Mesenchymal stem cell (in vitro differentiated cells and primary cell): ENCODE measurements at regions not wholly inside any gene's neighbourhood (a gene's known extent, or its start where the extent isn't known, plus 50 kb on each side); places are given as distances from the start of the nearest gene placed in this dataset.

ENCODE experiments used
- DNase-seq: peaks from one replicate; pipeline ENCODE4 v3.0.0-alpha.2; 2013
- H2AFZ ChIP-seq: one replicate; pipeline ENCODE4 v1.6.1; 2013; ENCODE audit warnings: low read depth, mild to moderate bottlenecking, control low read depth, inconsistent platforms, low read length, moderate library complexity
- H2AK5ac ChIP-seq: 2 replicates; pipeline ENCODE4 v1.6.1; 2013; ENCODE audit warnings: low read length, moderate library complexity, mild to moderate bottlenecking, inconsistent platforms; ENCODE audit not compliant: severe bottlenecking
- H2BK120ac ChIP-seq: one replicate; pipeline ENCODE4 v1.6.1; 2013; ENCODE audit warnings: low read depth, mild to moderate bottlenecking, inconsistent platforms, low read length, moderate library complexity
- H2BK12ac ChIP-seq, 2 experiments: one replicate each; pipeline ENCODE4 v1.6.1; 2013; ENCODE audit warnings: inconsistent platforms in 2 of 2, low read length in 2 of 2, mild to moderate bottlenecking in 2 of 2, moderate library complexity in 2 of 2, control low read depth in 1 of 2
- H2BK15ac ChIP-seq: one replicate; pipeline ENCODE4 v1.6.1; 2013; ENCODE audit warnings: mild to moderate bottlenecking, low read depth, inconsistent platforms; ENCODE audit not compliant: poor library complexity, severe bottlenecking
- H2BK5ac ChIP-seq: 2 replicates; pipeline ENCODE4 v1.6.1; 2013; ENCODE audit warnings: low read depth, mild to moderate bottlenecking, low read length, control low read depth, inconsistent platforms; ENCODE audit not compliant: poor library complexity, severe bottlenecking
- H3K14ac ChIP-seq, 2 experiments: one replicate each; pipeline ENCODE4 v1.6.1; 2013; ENCODE audit warnings: inconsistent platforms in 2 of 2, low read length in 2 of 2, control low read depth in 1 of 2, mild to moderate bottlenecking in 1 of 2, moderate library complexity in 1 of 2
- H3K18ac ChIP-seq, 2 experiments: one replicate each; pipeline ENCODE4 v1.6.1; 2013; ENCODE audit warnings: inconsistent platforms in 2 of 2, low read length in 2 of 2, control low read depth in 1 of 2, low read depth in 1 of 2, mild to moderate bottlenecking in 1 of 2
- H3K23ac ChIP-seq, 2 experiments: one replicate each; pipeline ENCODE4 v1.6.1; 2013; ENCODE audit warnings: inconsistent platforms in 2 of 2, low read length in 2 of 2, mild to moderate bottlenecking in 2 of 2, moderate library complexity in 2 of 2, control low read depth in 1 of 2
- H3K27ac ChIP-seq: 2 replicates; pipeline ENCODE4 v1.5.1; 2013; ENCODE audit warnings: mild to moderate bottlenecking, moderate library complexity, low read length, control low read depth, inconsistent platforms; ENCODE audit not compliant: poor library complexity, severe bottlenecking
- H3K27me3 ChIP-seq, 2 experiments: 2 replicates each; pipeline versions ENCODE4 v1.6.1 to v1.7.0; 2013; ENCODE audit warnings: low read length in 2 of 2, mild to moderate bottlenecking in 2 of 2, moderate library complexity in 2 of 2, control low read depth in 1 of 2, inconsistent platforms in 1 of 2; ENCODE audit not compliant: control insufficient read depth in 1 of 2, insufficient read depth in 1 of 2
- H3K36me3 ChIP-seq, 2 experiments: 2 replicates each; pipeline versions ENCODE4 v1.6.1 to v1.7.0; 2013; ENCODE audit warnings: low read length in 2 of 2, control low read depth in 1 of 2, inconsistent platforms in 1 of 2, low read depth in 1 of 2, mild to moderate bottlenecking in 1 of 2; ENCODE audit not compliant: insufficient read depth in 2 of 2, control insufficient read depth in 1 of 2
- H3K4ac ChIP-seq, 2 experiments: one replicate each; pipeline ENCODE4 v1.6.1; 2013; ENCODE audit warnings: inconsistent platforms in 2 of 2, low read length in 2 of 2, mild to moderate bottlenecking in 2 of 2, moderate library complexity in 2 of 2, control low read depth in 1 of 2, low read depth in 1 of 2
- H3K4me1 ChIP-seq: 2 replicates; pipeline ENCODE4 v1.6.1; 2013; ENCODE audit warnings: low read depth, low read length, control low read depth; ENCODE audit not compliant: control insufficient read depth, insufficient read depth
- H3K4me2 ChIP-seq: 2 replicates; pipeline ENCODE4 v1.6.1; 2013; ENCODE audit warnings: low read length, mild to moderate bottlenecking, inconsistent platforms; ENCODE audit not compliant: poor library complexity, severe bottlenecking
- H3K4me3 ChIP-seq, 2 experiments: 2 replicates each; pipeline versions ENCODE4 v1.5.1 to v1.7.0; 2013; ENCODE audit warnings: low read length in 2 of 2, mild to moderate bottlenecking in 2 of 2, control low read depth in 1 of 2, low read depth in 1 of 2; ENCODE audit not compliant: insufficient read depth in 1 of 2
- H3K79me1 ChIP-seq: replicated peaks from 2 replicates; pipeline ENCODE4 v1.6.1; 2013; ENCODE audit warnings: mild to moderate bottlenecking, control low read depth, low read length, inconsistent platforms; ENCODE audit not compliant: poor library complexity, severe bottlenecking
- H3K9ac ChIP-seq: 2 replicates; pipeline ENCODE4 v1.7.0; 2013; ENCODE audit warnings: mild to moderate bottlenecking, low read length, moderate library complexity
- H3K9me3 ChIP-seq: 2 replicates; pipeline ENCODE4 v1.7.0; 2013; ENCODE audit warnings: mild to moderate bottlenecking, low read length; ENCODE audit not compliant: control insufficient read depth
- H4K8ac ChIP-seq: one replicate; pipeline ENCODE4 v1.6.1; 2013; ENCODE audit warnings: inconsistent platforms, mild to moderate bottlenecking, low read length, moderate library complexity
- H4K91ac ChIP-seq: one replicate; pipeline ENCODE4 v1.6.1; 2013; ENCODE audit warnings: mild to moderate bottlenecking, low read length, inconsistent platforms
- WGBS: methylation state at CpG from one replicate; pipeline ENCODE4 v1.1.7; 2013; ENCODE audit warnings: mixed read lengths; 5-methylcytosine and 5-hydroxymethylcytosine counted together

DNA sequence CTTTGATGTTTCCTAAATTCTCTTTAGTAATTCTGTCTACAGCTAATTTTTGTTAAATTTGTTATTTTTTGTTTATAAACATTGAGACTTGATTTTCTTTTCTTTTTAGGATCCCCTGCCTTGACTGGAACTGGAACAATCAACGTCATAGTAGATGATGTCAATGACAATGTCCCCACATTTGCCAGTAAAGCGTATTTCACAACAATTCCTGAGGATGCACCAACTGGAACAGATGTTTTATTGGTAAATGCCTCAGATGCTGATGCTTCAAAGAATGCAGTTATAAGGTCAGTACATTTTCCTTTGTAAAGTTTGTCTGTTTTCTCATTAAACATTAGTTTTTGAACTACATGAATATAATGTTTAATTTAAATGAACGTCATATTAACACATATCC, 119.4 kb downstream of the FAT4 start:
- Histone ChIP-seq H3K27ac (no peak overlapping the region), H4K91ac (no peak overlapping the region), H2BK5ac (no peak overlapping the region), H3K36me3 (peaks cover 0 to 3% of the 10 kb centered on the region in 2 experiments), H2AFZ (no peak overlapping the region), H3K23ac (no peak overlapping the region), H3K4me1 (no peaks in the 10 kb centered on the region), H3K4ac (no peak overlapping the region), H3K27me3 (no peaks in the 10 kb centered on the region), H3K9ac (no peak overlapping the region), H2BK15ac (no peak overlapping the region), H2AK5ac (no peak overlapping the region), H3K14ac (no peak overlapping the region), H3K18ac (no peak overlapping the region), H2BK120ac (no peak overlapping the region), H2BK12ac (no peak overlapping the region), H3K79me1 (no peaks in the 10 kb centered on the region), H3K4me2 (no peak overlapping the region), H4K8ac (no peak overlapping the region), H3K9me3 (no peaks in the 10 kb centered on the region), H3K4me3 (no peak overlapping the region)
- peak; percentile 5 for DNase-seq
- WGBS, result 100% methylated on average over 2 of the region's 3 CpGs

- DNase-seq, result no peak
- H2BK120ac ChIP-seq, result no peak overlapping the region
- no peak overlapping the region for H4K8ac ChIP-seq
- WGBS, result 100% methylated on average over 1 of the region's 1 CpG
- no peaks in the 10 kb centered on the region for H3K4me1 ChIP-seq
- no peak overlapping the region for H4K91ac ChIP-seq
- no peak overlapping the region for H2BK5ac ChIP-seq
- H3K9me3 ChIP-seq, result no peaks in the 10 kb centered on the region
- H3K79me1 ChIP-seq, result no peaks in the 10 kb centered on the region
- H3K23ac ChIP-seq, result no peak overlapping the region
- no peak overlapping the region for H3K14ac ChIP-seq
- no peaks in the 10 kb centered on the region for H3K36me3 ChIP-seq
- no peak overlapping the region for H2BK15ac ChIP-seq
- H3K4me3 ChIP-seq, result no peak overlapping the region
- no peak overlapping the region for H3K27ac ChIP-seq
- H3K18ac ChIP-seq, result no peak overlapping the region
- H3K27me3 ChIP-seq, result no peaks in the 10 kb centered on the region
- no peak overlapping the region for H3K9ac ChIP-seq
- no peak overlapping the region for H2BK12ac ChIP-seq
- H2AK5ac ChIP-seq, result no peak overlapping the region
- H3K4ac ChIP-seq, result no peak overlapping the region
- no peak overlapping the region for H3K4me2 ChIP-seq
- no peak overlapping the region for H2AFZ ChIP-seq
Observed at GRCh38 chr4:125440814-125441213, 126.1 kb downstream of the FAT4 start.

GRCh38 chr4:125444166-125444565, 129.4 kb downstream of the FAT4 start:
- Histone ChIP-seq H3K79me1 (no peaks in the 10 kb centered on the region), H3K4ac (no peak overlapping the region), H3K23ac (no peak overlapping the region), H2BK5ac (no peak overlapping the region), H2AFZ (no peak overlapping the region), H3K27ac (no peak overlapping the region), H3K14ac (no peak overlapping the region), H2BK12ac (no peak overlapping the region), H4K91ac (no peak overlapping the region), H4K8ac (no peak overlapping the region), H3K4me2 (no peak overlapping the region), H2BK15ac (no peak overlapping the region), H3K27me3 (no peaks in the 10 kb centered on the region), H3K4me1 (no peaks in the 10 kb centered on the region), H3K36me3 (peaks cover 0 to 8% of the 10 kb centered on the region in 2 experiments), H3K9me3 (no peaks in the 10 kb centered on the region), H3K18ac (no peak overlapping the region), H3K4me3 (no peak overlapping the region), H2AK5ac (no peak overlapping the region), H3K9ac (no peak overlapping the region), H2BK120ac (no peak overlapping the region)
- WGBS, result 96% methylated on average over 1 of the region's 1 CpG
- no peak for DNase-seq

- H2BK120ac ChIP-seq, result no peak overlapping the region
- H2BK15ac ChIP-seq, result no peak overlapping the region
- H3K4me3 ChIP-seq, result no peak overlapping the region
- H3K79me1 ChIP-seq, result no peaks in the 10 kb centered on the region
- no CpG with 5 or more reads among the region's 1 CpG for WGBS
- H2AK5ac ChIP-seq, result no peak overlapping the region
- H4K91ac ChIP-seq, result no peak overlapping the region
- H3K9ac ChIP-seq, result no peak overlapping the region
- H3K18ac ChIP-seq, result no peak overlapping the region
- no peak for DNase-seq
- H3K4ac ChIP-seq, result no peak overlapping the region
- no peak overlapping the region for H4K8ac ChIP-seq
- no peaks in the 10 kb centered on the region for H3K4me1 ChIP-seq
- H2BK12ac ChIP-seq, result no peak overlapping the region
- H2BK5ac ChIP-seq, result no peak overlapping the region
- H2AFZ ChIP-seq, result no peak overlapping the region
- no peak overlapping the region for H3K14ac ChIP-seq
- no peak overlapping the region for H3K23ac ChIP-seq
- no peaks in the 10 kb centered on the region for H3K27me3 ChIP-seq
- H3K9me3 ChIP-seq, result no peaks in the 10 kb centered on the region
- no peak overlapping the region for H3K27ac ChIP-seq
- peaks cover 0 to 20% of the 10 kb centered on the region in 2 experiments for H3K36me3 ChIP-seq
- no peak overlapping the region for H3K4me2 ChIP-seq
Observed at GRCh38 chr4:125445525-125445924, 130.8 kb downstream of the FAT4 start.
